ENCODE measurements at regions not wholly inside any gene's neighbourhood (a gene's known extent, or its start where the extent isn't known, plus 50 kb on each side); places are given as distances from the start of the nearest gene placed in this dataset.
"Not testable (repeated sequence)": the region's sequence is repeated elsewhere in the genome, so short reads cannot be mapped to it uniquely, and the experiment has no call there.

DNA sequence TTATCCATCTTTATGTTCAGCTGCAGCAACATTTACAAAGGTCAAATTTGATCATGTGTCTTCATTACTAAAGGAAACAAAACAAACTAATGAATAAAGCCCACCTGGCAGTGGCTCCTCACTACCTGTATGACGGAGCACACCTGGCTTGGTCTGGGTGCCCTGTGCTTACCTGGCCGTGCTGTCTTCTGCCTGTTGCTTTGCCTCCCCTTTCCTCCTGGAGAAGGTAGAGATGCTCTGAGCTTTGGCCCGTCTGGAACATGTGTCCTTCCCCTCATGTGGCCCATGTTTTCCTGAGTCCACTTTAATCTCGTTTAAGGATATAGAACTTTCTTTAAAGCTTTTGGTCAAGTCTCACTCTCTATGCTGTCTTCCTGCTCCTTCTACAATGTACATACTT, 1388.8 kb upstream of the DEFB115 start:
- H2BK20ac ChIP-seq (ENCODE audit: low read depth, low read length); H4K8ac ChIP-seq (ENCODE audit: low read depth in 2 of 2, low read length in 2 of 2); H2BK120ac ChIP-seq (ENCODE audit: low read depth, low read length); H2BK15ac ChIP-seq (ENCODE audit: low read depth, low read length); H3K9me3 ChIP-seq (ENCODE audit: control insufficient read depth, insufficient read depth, low read length); H2BK5ac ChIP-seq (ENCODE audit: low read depth, low read length, poor library complexity, severe bottlenecking); H3K27me3 ChIP-seq (ENCODE audit: control insufficient read depth, insufficient read depth, low read length); H3K36me3 ChIP-seq (ENCODE audit: control insufficient read depth, insufficient read depth, low read length); H3K4me1 ChIP-seq (ENCODE audit: control insufficient read depth, insufficient read depth, low read length); H3K56ac ChIP-seq (ENCODE audit: extremely low read depth, insufficient read depth, low read length); H3K18ac ChIP-seq (ENCODE audit: low read depth, low read length); H3K14ac ChIP-seq (replicated peaks; ENCODE audit: low read depth, low read length); H4K5ac ChIP-seq (ENCODE audit: low read depth, low read length); POLR2A ChIA-PET (ENCODE audit: unreplicated experiment); H4K20me1 ChIP-seq (ENCODE audit: insufficient read depth, low read length); H3K9me1 ChIP-seq (ENCODE audit: insufficient read depth, low read length); H3K4ac ChIP-seq (ENCODE audit: low read depth, low read length); H2AK9ac ChIP-seq (replicated peaks; ENCODE audit: low read depth, low read length, poor library complexity); H3K79me1 ChIP-seq (ENCODE audit: low read depth in 1 of 2, low read length in 2 of 2); CTCF ChIA-PET; ATAC-seq (ENCODE audit: low read depth); H3K4me2 ChIP-seq (ENCODE audit: low read depth, low read length); H3K9ac ChIP-seq (ENCODE audit: low read depth, low read length); H3K23ac ChIP-seq (ENCODE audit: low read depth, low read length); in situ Hi-C loops (cut with MboI; ENCODE audit: low sequenced_read_pairs); H2AFZ ChIP-seq (replicated peaks; ENCODE audit: low read length, poor library complexity); H3K27ac ChIP-seq (ENCODE audit: insufficient read depth, low read length); intact Hi-C loops (cut with micrococcal nuclease); DNase-seq; H2AK5ac ChIP-seq (ENCODE audit: low read depth, low read length); H3K4me3 ChIP-seq (ENCODE audit: insufficient read depth, low read depth, low read length); dilution Hi-C loops (cut with HindIII; ENCODE audit: low sequenced_read_pairs, unreplicated experiment); BruUV-seq (replicated peaks); H4K91ac ChIP-seq (ENCODE audit: insufficient read depth, low read depth, low read length): not testable (repeated sequence)
- WGBS, 2 experiments (ENCODE audit: extremely low coverage in 2 of 2, insufficient read length in 1 of 2): no CpG with 5 or more reads among the region's 4 CpGs

DNA sequence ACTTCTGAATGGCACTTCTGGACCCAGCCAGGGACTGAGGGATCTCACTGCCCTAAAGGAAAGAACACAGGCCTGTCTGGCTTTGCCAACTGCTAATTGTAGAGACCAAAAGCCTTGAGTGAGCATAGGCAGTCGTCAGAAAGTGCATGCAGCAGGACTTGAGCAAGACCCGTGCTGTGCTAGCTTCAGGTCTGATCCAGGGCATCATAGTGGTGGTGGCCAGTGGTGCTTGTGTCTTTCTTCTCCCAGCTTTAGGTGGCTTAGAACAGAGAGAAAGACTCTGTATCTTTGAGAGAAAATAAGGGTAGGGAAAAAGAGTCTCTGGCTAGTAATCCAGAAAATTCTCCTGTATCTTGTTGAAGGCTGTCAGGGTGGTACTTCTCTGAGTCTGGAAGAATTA, 1385.6 kb upstream of the DEFB115 start:
- H3K79me1 ChIP-seq (ENCODE audit: low read depth in 1 of 2, low read length in 2 of 2); H3K23ac ChIP-seq (ENCODE audit: low read depth, low read length); H4K5ac ChIP-seq (ENCODE audit: low read depth, low read length); CTCF ChIA-PET; H2AK5ac ChIP-seq (ENCODE audit: low read depth, low read length); H2BK5ac ChIP-seq (ENCODE audit: low read depth, low read length, poor library complexity, severe bottlenecking); H4K8ac ChIP-seq (ENCODE audit: low read depth in 2 of 2, low read length in 2 of 2); H2AFZ ChIP-seq (replicated peaks; ENCODE audit: low read length, poor library complexity); H3K4me2 ChIP-seq (ENCODE audit: low read depth, low read length); ATAC-seq (ENCODE audit: low read depth); H3K27me3 ChIP-seq (ENCODE audit: control insufficient read depth, insufficient read depth, low read length); DNase-seq; POLR2A ChIA-PET (ENCODE audit: unreplicated experiment); H2BK20ac ChIP-seq (ENCODE audit: low read depth, low read length); H2BK15ac ChIP-seq (ENCODE audit: low read depth, low read length); H3K56ac ChIP-seq (ENCODE audit: extremely low read depth, insufficient read depth, low read length); H3K18ac ChIP-seq (ENCODE audit: low read depth, low read length); H2AK9ac ChIP-seq (replicated peaks; ENCODE audit: low read depth, low read length, poor library complexity); H3K4me1 ChIP-seq (ENCODE audit: control insufficient read depth, insufficient read depth, low read length); H3K36me3 ChIP-seq (ENCODE audit: control insufficient read depth, insufficient read depth, low read length); H3K4ac ChIP-seq (ENCODE audit: low read depth, low read length); dilution Hi-C loops (cut with HindIII; ENCODE audit: low sequenced_read_pairs, unreplicated experiment); H3K27ac ChIP-seq (ENCODE audit: insufficient read depth, low read length); H4K20me1 ChIP-seq (ENCODE audit: insufficient read depth, low read length); H3K9ac ChIP-seq (ENCODE audit: low read depth, low read length); H2BK120ac ChIP-seq (ENCODE audit: low read depth, low read length); H3K4me3 ChIP-seq (ENCODE audit: insufficient read depth, low read depth, low read length); intact Hi-C loops (cut with micrococcal nuclease); H3K14ac ChIP-seq (replicated peaks; ENCODE audit: low read depth, low read length); H3K9me1 ChIP-seq (ENCODE audit: insufficient read depth, low read length); H4K91ac ChIP-seq (ENCODE audit: insufficient read depth, low read depth, low read length); in situ Hi-C loops (cut with MboI; ENCODE audit: low sequenced_read_pairs); BruUV-seq (replicated peaks): not testable (repeated sequence)
- WGBS, 2 experiments (ENCODE audit: extremely low coverage in 2 of 2, insufficient read length in 1 of 2): 32% methylated on average over 2 of the region's 2 CpGs; no CpG with 5 or more reads in 1 of the 2 experiments
- peaks cover 23% of the 10 kb centered on the region for H3K9me3 ChIP-seq (ENCODE audit: control insufficient read depth, insufficient read depth, low read length)

Data from IMR-90 (cell line).